Nephron progenitor cell (in vitro differentiated cells): ENCODE measurements at regions not wholly inside any gene's neighbourhood (a gene's known extent, or its start where the extent isn't known, plus 50 kb on each side); places are given as distances from the start of the nearest gene placed in this dataset.

ENCODE experiments used
- DNase-seq: peaks from one replicate; pipeline ENCODE4 v3.0.0; 2021
- H3K27ac Mint-ChIP-seq: 2 replicates; pipeline ENCODE4 v1.8.0; 2021; ENCODE audit warnings: mild to moderate bottlenecking, moderate library complexity, mixed read lengths
- H3K27me3 Mint-ChIP-seq: 2 replicates; pipeline ENCODE4 v1.8.0; 2021; ENCODE audit warnings: mild to moderate bottlenecking, low read depth, mixed read lengths; ENCODE audit not compliant: poor library complexity
- H3K36me3 Mint-ChIP-seq: 2 replicates; pipeline ENCODE4 v1.8.0; 2021; ENCODE audit warnings: low read depth, mixed read lengths
- H3K4me1 Mint-ChIP-seq: 2 replicates; pipeline ENCODE4 v1.8.0; 2021; ENCODE audit warnings: mixed read lengths
- H3K4me3 Mint-ChIP-seq: 2 replicates; pipeline ENCODE4 v1.8.0; 2021; ENCODE audit warnings: mild to moderate bottlenecking, moderate library complexity, mixed read lengths
- H3K9me3 Mint-ChIP-seq: 2 replicates; pipeline ENCODE4 v1.8.0; 2021; ENCODE audit warnings: mild to moderate bottlenecking, moderate library complexity, mixed read lengths
- CTCF ChIP-seq: fragments of 200-600 bp; sonication (generic); IDR thresholded peaks from 2 replicates; pipeline ENCODE4 v1.5.0; 2021; ENCODE audit warnings: antibody characterized with exemption

- H3K27me3 Mint-ChIP-seq = peaks cover 3% of the 10 kb centered on the region
Observed at GRCh38 chr4:100117750-100118149, 72.5 kb downstream of the DDIT4L start.

GRCh38 chr4:100114909-100115308 is 75.4 kb downstream of the DDIT4L start:
- Mint-ChIP-seq H3K36me3 (no peaks in the 10 kb centered on the region), H3K27me3 (peaks cover 3% of the 10 kb centered on the region), H3K9me3 (peaks cover 6% of the 10 kb centered on the region), H3K27ac (peak overlapping the region; percentile 46), H3K4me1 (peaks cover 28% of the 10 kb centered on the region), H3K4me3 (no peak overlapping the region)
- no peak for DNase-seq
- no peak for TF ChIP-seq CTCF

More at GRCh38 chr4:100117750-100118149, 72.5 kb downstream of the DDIT4L start:
- Mint-ChIP-seq H3K27ac (no peak overlapping the region), H3K4me1 (peaks cover 28% of the 10 kb centered on the region), H3K9me3 (no peaks in the 10 kb centered on the region), H3K4me3 (no peak overlapping the region), H3K36me3 (no peaks in the 10 kb centered on the region)
- no peak for TF ChIP-seq CTCF
- DNase-seq = no peak

GRCh38 chr4:100113732-100114131 is 76.5 kb downstream of the DDIT4L start:
- TF ChIP-seq CTCF = no peak
- H3K4me1 Mint-ChIP-seq = peaks cover 28% of the 10 kb centered on the region
- peaks cover 6% of the 10 kb centered on the region for H3K9me3 Mint-ChIP-seq
- peaks cover 3% of the 10 kb centered on the region for H3K27me3 Mint-ChIP-seq
- H3K36me3 Mint-ChIP-seq = no peaks in the 10 kb centered on the region
- no peak overlapping the region for H3K4me3 Mint-ChIP-seq
- no peak for DNase-seq
- no peak overlapping the region for H3K27ac Mint-ChIP-seq

GRCh38 chr4:100113096-100113495 is 77.2 kb downstream of the DDIT4L start:
- Mint-ChIP-seq H3K9me3 (peaks cover 6% of the 10 kb centered on the region), H3K4me3 (no peak overlapping the region), H3K27ac (no peak overlapping the region), H3K4me1 (peaks cover 28% of the 10 kb centered on the region), H3K36me3 (no peaks in the 10 kb centered on the region), H3K27me3 (peaks cover 3% of the 10 kb centered on the region)
- no peak for TF ChIP-seq CTCF
- no peak for DNase-seq

GRCh38 chr4:100109921-100110320 is 80.3 kb downstream of the DDIT4L start:
- Mint-ChIP-seq H3K4me3 (no peak overlapping the region), H3K27me3 (peaks cover 4% of the 10 kb centered on the region)
- no peak for TF ChIP-seq CTCF

GRCh38 chr4:100108869-100109268 is 81.4 kb downstream of the DDIT4L start:
- Mint-ChIP-seq H3K36me3 (no peaks in the 10 kb centered on the region), H3K4me1 (peaks cover 4% of the 10 kb centered on the region), H3K4me3 (no peak overlapping the region), H3K9me3 (peaks cover 6% of the 10 kb centered on the region), H3K27me3 (peaks cover 4% of the 10 kb centered on the region), H3K27ac (no peak overlapping the region)
- no peak for TF ChIP-seq CTCF
- no peak for DNase-seq

More at GRCh38 chr4:100109921-100110320, 80.3 kb downstream of the DDIT4L start:
- Mint-ChIP-seq H3K36me3 (no peaks in the 10 kb centered on the region), H3K4me1 (peaks cover 15% of the 10 kb centered on the region), H3K27ac (peak overlapping the region; percentile 14), H3K9me3 (peaks cover 6% of the 10 kb centered on the region)
- no peak for DNase-seq
